NCI-H345 treated with DMSO at 0.1 percent for 48 hours (cell line): ENCODE measurements at regions not wholly inside any gene's neighbourhood (a gene's known extent, or its start where the extent isn't known, plus 50 kb on each side); places are given as distances from the start of the nearest gene placed in this dataset.

Experiments
- DNase-seq: peaks from one replicate; lab custom pipeline; 2025; ENCODE audit not compliant: unreplicated experiment; lab: John Stamatoyannopoulos, UW

- DNase-seq, result no peak
Observed at GRCh38 chr9:18020121-18020745, 441.4 kb downstream of the SH3GL2 start.

GRCh38 chr9:18022642-18023041, 443.8 kb downstream of the SH3GL2 start:
- no peak for DNase-seq

GRCh38 chr9:18023332-18023731, 444.5 kb downstream of the SH3GL2 start:
- no peak for DNase-seq

- DNase-seq, result no peak
Observed at GRCh38 chr9:18032636-18033035, 441.3 kb upstream of the ADAMTSL1 start.

- DNase-seq, result no peak
Observed at GRCh38 chr9:18036422-18037187, 437.3 kb upstream of the ADAMTSL1 start.

- DNase-seq, result no peak
Observed at GRCh38 chr9:18037981-18038380, 436.0 kb upstream of the ADAMTSL1 start.

GRCh38 chr9:18040327-18040726, 433.6 kb upstream of the ADAMTSL1 start:
- DNase-seq, result no peak

- no peak for DNase-seq
Observed at GRCh38 chr9:18043978-18044377, 430.0 kb upstream of the ADAMTSL1 start.

- DNase-seq, result no peak
Observed at GRCh38 chr9:18045326-18045725, 428.6 kb upstream of the ADAMTSL1 start.

- no peak for DNase-seq
Observed at GRCh38 chr9:18046068-18046467, 427.9 kb upstream of the ADAMTSL1 start.

- DNase-seq, result no peak
Observed at GRCh38 chr9:18051638-18052037, 422.3 kb upstream of the ADAMTSL1 start.

- DNase-seq, result no peak
Observed at GRCh38 chr9:18052060-18052459, 421.9 kb upstream of the ADAMTSL1 start.

- no peak for DNase-seq
Observed at GRCh38 chr9:18056269-18056992, 417.5 kb upstream of the ADAMTSL1 start.

- no peak for DNase-seq
Observed at GRCh38 chr9:18056993-18057369, 417.0 kb upstream of the ADAMTSL1 start.

GRCh38 chr9:18058564-18059442, 415.1 kb upstream of the ADAMTSL1 start:
- no peak for DNase-seq

GRCh38 chr9:18059447-18059846, 414.5 kb upstream of the ADAMTSL1 start:
- no peak for DNase-seq

GRCh38 chr9:18060269-18060934, 413.6 kb upstream of the ADAMTSL1 start:
- no peak for DNase-seq

- DNase-seq, result no peak
Observed at GRCh38 chr9:18061332-18061731, 412.6 kb upstream of the ADAMTSL1 start.

- no peak for DNase-seq
Observed at GRCh38 chr9:18061856-18062255, 412.1 kb upstream of the ADAMTSL1 start.

GRCh38 chr9:18063856-18064390, 410.0 kb upstream of the ADAMTSL1 start:
- DNase-seq, result no peak
